T-helper 1 cell treated with Interleukin-12 subunit alpha and Interleukin-12 subunit beta and Interleukin-4 antibody, amounts not matched to agents 30 ng/mL and 1 ng/mL, for 36 hours (primary cell): ENCODE measurements at regions not wholly inside any gene's neighbourhood (a gene's known extent, or its start where the extent isn't known, plus 50 kb on each side); places are given as distances from the start of the nearest gene placed in this dataset.
"Not testable (repeated sequence)": the region's sequence is repeated elsewhere in the genome, so short reads cannot be mapped to it uniquely, and the experiment has no call there.

Source experiments
- intact Hi-C: fragments of 100-400 bp; cut with micrococcal nuclease; formaldehyde crosslinking; loops from one replicate; pipeline ENCODE4 v1.15.1; 2024

DNA sequence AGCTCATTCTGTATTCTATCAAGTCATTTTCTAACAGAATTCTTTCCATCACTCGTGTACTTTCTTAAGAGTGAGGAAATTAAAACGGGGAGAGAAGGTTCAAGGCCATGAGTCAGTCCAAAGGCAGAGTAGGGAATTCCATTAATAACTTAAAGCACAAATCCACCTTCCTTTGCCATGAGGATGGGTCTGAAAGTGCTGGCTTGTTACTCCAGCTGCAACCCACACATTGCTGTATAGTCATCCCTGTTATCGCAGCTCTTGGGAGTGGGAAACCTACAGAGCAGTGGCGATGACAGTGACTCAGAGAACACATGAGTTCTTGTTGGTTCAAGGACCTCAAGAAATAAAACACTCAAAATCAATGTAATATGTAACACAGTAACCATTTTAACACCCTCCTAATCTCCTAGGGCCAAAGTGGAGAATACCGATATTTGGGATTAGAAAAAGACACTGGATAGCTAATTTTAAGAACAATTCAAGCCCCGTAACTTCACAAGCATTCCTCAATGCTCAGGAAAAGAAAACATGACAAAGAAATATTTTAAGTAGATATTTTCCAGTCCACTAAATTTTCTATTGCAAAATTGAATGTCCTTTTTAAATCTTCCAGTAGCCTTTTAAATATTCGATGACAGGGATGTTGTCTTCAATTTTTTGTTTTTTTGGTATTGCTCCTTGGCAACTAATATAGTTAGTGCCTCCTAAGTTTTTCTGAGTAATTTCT lies 179.9 kb upstream of the THBS1 start:
- intact Hi-C loops: no loop called here

DNA sequence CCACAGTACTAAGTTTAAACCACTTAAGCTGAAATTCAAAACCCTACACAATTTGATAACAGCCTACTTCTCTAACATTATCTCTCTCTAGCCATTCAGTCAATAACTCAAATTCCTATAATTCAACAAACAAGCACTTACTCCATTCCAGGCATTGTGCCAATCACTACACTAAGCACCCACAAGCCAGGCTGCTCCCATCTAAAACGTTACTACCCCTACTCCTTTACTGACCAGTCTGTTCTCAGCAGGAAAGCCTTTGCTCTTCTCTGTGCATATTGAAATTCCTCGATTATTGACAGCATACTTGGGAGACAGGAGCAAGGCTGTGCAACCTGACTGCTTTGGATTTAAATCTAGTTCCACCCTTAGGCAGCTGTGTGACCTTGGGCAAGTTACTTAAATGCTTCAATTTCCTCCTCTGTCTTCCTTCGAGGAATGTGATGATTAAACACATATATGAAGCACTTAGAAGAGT lies 177.2 kb upstream of the THBS1 start:
- intact Hi-C loops: no loop called here

DNA sequence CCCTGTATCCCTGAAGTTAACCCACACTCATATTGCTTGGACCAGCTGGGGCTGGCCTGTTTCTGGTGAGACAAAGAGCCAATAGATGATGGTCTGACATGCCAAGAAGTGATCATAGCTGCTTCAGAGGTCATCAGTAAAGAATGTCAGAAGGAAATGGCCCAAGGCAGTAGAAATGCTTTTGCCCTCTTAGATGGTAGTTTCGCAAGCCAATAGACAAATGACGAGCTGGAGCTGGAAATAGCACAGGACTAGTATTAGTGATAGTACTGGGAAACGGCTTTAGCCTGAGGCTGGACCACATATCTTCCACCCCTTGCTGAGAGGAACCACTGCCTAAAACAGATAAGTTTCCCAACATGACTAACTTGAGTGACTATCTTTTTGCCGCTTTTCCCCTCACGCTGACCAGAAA lies 176.1 kb upstream of the THBS1 start:
- intact Hi-C loops: no loop called here

DNA sequence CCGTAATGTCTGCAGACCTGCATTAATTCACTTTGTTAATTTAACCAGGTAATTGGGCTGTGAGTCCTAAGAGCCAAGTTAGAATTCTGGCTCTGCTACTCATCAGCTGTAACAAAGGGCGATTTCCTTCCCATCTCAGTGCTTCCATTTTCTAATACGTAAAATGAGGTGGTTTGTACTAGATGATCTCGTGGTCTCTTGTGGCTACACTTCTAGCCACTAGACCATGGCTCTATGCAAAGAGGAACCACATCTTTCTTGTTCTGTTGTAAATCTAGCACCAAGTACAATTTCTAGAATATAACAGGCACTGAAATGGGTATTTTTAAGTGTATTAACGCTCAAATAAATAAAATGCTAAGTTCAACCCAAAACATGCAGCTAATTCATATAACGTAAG lies 174.4 kb upstream of the THBS1 start:
- intact Hi-C loops: no loop called here

DNA sequence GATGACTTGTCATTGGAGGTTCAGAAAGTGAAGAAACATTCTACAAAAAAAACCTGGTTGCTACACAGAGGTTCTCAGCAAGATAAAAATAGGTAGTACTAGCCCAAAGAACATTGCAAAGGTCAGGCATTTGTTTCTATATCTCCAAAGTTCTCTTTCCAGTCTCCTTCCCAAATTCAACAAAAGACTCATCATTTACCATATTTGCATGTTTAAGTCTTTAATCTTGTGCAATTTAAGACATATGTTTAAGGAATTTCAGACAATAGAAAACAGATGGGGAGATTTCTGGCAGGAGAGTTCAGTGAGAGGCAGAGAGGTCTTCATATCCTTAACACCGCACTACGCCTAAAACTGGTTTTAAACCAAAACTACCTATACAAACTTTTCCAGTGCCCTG lies 173.8 kb upstream of the THBS1 start:
- intact Hi-C loops: no loop called here

DNA sequence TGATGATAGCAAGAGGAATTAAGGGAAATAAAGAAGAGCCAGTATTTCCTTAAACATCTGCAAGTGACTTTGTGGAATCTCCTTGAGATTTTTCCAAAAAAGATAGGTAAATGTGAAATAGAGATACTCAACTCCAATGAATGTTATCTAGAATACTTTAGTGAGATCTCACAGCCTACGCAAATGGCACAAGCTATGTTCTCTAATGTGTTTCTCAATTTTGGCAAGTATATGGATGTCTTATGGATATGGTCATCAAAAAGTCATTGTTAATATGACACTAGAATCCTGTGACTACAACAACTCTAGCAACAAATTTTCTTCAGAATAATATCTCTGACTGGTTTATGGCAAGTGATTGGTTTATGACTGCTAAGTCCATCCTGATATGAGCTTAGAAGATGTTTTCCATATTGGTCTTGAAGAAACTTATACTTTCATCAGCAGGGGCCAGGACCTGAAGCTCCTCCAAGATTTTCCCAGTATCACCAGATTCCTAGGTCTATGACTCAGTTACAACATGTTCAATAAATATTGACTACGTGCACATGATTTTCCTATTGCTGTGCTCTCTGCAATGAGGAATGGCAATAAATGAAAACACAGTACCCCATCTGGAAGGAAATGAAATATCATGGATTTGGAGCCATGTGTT lies 170.9 kb upstream of the THBS1 start:
- intact Hi-C loops: no loop called here

DNA sequence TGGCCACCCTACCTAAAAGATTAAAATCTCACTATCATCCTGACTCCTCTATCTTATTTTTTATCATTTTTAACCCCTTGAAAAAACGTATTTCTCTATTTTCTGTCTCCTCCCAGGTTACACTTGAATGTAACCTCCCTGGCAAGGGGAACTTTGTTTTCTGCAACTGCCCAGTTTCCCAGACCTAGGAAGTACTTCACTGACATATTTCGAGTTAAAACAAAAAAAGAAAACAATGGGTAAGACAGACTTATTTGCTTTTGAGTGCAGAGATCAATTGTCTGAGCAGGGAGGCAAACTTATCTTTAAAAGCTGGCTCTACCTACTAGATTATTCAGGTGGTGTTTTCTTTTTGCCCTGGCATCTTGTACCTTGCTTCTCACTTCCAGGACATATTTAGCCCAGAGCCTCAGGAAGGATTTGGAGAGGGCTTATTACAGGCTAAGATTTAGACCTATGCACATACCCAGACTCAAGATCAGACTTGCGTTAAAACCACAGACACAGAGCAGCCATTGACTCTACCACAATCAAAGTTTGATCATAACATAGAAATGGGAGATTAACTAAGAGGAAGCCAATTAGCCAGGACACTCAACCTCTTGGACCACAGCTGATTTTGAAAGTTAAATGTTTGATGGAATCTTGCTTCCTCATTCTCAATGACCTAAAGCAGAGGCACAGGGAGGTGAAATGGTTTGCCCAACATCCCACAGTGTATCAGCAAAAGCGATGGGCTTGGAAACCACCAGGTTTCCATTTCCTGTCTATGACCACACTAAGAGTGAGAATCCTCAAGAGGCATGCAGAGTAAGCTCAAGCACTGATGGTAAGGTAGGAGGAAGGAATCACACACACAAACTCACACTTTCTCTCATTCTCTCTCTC lies 169.5 kb upstream of the THBS1 start:
- intact Hi-C loops: no loop called here

DNA sequence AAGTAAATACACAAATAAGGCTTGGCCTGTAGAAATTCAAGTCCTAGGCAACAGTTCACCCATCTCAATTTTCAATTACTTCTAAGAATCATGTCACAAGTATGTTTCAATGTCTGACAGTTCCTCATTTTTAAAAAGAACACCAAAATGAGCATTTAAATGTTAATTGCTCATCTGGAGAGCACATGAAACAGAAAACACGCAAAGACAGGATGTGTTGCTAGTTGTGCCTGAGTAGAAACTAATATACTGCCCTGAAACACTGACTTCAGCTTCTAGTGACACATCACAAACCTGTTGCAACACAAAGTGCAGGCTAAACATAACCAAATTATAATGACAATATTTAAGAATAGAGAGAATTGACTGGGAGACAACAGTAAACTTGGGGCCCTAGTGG lies 167.3 kb upstream of the THBS1 start:
- intact Hi-C loops: no loop called here

DNA sequence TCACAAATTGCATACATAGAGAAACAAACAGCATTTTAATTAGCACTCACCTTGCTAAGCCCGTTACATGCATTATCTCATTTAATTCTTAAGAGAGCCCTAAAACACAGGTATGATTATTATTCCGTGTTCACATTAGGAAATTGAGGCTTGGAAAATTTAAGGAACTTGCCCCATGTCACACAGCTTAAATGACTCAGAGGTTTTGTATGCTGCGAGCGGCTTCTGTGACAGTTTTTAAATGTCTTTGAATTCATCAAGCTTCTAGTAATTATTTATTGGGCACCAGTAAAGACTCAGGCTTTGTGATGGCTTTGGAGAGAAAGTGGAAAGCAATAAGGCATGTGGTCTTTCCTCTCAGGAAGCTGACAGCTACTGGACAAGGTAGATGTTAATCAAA lies 166.7 kb upstream of the THBS1 start:
- intact Hi-C loops: no loop called here

DNA sequence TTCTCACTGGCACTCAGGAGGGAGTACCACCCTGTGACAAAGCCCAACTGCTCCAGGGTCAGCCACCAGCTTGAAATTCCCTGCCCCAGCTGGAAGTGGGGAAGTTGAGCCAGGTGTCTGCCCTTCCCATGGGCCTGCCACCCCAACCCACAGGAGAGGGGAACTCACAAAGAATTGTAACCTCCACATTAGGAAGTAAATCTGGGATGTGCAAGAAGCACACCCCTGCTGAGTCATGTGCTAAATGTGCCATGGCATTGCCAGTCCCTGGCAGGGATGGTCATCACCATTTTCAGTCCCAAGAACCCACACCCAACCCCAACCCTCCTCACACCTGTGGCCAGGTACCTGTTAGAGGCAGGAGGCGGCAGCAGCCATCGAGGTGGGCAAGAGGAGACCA lies 165.2 kb upstream of the THBS1 start:
- intact Hi-C loops: no loop called here

DNA sequence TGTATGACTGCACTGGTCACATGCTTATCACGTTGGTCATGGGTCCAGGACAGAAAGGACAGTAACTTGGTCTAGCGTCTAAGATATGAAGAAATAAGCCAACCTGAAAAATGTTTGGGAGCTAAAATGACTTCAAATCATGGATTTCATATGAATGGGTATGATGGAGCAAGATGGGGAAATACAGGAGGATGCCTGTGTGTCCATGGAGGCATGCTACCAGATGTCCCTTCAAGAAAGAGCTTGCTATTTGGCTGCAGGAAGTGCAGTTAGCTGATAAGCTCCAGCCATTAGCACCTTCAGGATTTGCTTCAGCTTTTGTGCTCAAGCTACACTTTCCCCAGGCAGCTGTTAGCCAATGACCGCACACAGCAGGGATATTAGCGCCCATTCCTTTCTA lies 164.6 kb upstream of the THBS1 start:
- intact Hi-C loops: no loop called here

DNA sequence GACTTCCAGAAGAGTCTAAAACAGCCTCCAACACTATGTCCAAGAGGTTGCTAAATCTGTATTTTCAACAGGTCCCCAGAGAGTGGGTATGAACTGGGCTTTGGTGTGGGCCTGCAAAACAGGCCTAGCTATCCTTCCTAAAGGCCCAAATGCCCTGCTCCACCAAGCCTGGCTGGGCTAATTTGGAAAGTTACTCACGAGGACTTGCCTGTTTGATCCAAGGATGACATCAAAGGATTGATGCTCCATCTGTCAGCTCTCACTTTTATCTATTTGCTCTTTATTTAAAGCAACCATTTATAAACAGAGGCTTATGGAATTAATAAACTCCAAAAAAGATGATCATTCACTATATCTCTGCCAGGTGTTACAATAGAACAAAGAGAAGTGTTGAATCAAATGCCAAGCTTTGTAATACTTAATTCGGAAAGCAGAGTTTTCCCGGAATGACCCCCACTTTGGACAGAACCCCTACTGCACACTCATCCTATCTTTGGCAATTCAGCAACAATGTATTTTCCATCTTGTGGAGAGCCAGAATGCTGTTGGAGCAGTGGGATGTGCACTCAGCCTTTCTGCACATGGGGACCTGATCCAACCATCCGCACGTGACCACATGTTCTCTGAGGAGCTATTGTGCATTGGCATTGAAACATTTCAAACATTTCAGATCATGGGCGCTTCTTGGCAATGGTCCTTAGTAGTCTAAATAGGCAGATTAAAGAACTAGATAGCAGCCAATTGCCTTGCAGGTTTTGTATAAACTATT lies 163.3 kb upstream of the THBS1 start:
- intact Hi-C loops: no loop called here

DNA sequence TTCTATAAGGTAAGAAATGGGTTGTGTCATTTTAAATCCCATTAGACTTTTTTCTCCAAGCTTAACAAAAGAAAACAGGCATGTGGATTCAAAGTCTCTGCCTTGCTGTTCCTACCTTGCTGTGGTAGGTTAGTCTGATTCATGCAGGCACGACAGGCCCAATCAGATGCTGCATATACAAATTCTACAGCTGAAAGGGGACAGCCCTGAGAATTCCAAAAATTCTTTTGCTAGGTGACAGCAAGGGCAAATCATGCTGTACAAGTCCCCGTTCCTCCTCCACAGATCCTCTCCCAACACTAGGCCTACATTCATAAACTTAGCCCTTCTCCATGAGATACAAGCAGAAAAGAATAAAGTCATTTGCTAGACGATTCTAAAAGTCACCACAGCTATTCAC lies 161.2 kb upstream of the THBS1 start:
- intact Hi-C loops: no loop called here

DNA sequence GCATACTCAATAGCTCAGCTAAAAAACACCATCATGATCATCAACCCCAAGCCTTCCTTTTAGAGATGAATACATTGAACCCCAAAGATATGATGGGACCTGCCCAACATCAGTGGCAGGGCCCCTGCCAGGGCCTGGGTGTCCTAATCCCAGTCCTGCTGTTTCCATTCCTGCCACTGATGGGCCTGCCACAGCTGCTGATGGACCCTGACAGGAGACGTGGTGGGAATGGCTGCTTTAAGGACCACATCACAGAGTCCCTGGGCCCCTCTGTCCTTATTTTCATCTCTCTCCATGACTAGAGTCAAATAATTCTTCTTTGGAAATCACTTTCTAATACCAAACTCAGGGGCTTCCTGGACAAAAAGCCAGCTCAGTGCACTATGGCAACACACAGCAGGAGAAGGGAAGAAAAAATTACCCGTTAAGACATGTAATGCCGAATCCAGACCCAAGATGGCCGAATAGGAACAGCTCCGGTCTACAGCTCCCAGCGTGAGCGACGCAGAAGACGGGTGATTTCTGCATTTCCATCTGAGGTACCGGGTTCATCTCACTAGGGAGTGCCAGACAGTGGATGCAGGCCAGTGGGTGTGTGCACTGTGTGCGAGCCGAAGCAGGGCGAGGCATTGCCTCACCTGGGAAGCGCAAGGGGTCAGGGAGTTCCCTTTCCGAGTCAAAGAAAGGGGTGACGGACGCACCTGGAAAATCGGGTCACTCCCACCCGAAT lies 160.6 kb upstream of the THBS1 start:
- intact Hi-C loops: not testable (repeated sequence)

DNA sequence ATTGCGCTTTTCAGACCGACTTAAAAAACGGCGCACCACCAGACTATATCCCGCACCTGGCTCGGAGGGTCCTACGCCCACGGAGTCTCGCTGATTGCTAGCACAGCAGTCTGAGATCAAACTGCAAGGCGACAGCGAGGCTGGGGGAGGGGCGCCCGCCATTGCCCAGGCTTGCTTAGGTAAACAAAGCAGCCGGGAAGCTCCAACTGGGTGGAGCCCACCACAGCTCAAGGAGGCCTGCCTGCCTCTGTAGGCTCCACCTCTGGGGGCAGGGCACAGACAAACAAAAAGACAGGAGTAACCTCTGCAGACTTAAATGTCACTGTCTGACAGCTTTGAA lies 160.1 kb upstream of the THBS1 start:
- intact Hi-C loops: not testable (repeated sequence)

DNA sequence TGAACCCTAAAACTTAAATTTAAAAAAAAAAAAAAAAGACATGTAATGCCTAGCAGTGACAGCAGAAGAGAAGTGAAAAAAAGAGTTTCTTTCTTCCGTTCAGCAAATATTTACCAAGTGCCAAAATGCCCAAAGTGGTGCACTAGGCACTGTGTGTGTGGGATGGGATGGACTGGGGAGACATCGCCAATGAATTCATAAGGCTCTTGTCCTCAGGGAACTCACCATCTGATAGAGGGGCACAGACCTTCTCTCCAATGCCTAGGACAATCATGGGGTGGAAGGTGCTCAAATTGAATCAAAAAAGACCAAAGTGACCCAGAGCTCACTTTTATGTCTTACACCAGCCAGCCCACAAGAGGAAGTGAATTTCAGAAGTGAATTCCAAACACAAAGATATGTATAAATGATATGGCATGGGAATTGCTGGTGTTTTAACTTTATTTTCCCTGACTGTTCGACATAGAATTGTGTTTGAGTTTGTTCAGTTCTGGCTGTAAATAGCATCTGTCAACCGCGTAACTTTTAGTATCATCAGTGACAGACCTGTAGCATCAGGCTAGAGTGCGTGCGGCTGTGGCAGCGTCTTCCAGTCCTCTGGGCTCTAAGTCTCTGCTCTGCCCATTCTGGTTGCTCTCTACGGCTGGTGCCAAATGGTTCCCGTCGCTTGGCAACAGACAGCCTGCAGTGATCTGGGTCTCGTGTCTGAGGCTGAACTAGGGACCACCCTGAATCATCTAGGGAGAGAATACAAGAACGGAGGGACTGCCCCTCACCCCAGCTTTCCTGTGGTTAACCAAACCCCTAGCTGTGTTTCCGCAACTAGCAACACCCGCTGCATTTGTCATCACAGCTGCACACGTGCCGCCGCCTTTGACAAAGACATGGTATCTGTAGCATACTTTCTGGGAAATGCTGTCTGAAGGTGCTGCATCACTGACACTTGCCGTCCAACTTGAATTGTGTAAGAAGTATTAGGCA lies 154.0 kb upstream of the THBS1 start:
- intact Hi-C loops: loop anchor here (2.0 to 5.0 kb wide), 3 partner anchors 155 to 774 kb away; partner anchors contain the start of gene THBS1

DNA sequence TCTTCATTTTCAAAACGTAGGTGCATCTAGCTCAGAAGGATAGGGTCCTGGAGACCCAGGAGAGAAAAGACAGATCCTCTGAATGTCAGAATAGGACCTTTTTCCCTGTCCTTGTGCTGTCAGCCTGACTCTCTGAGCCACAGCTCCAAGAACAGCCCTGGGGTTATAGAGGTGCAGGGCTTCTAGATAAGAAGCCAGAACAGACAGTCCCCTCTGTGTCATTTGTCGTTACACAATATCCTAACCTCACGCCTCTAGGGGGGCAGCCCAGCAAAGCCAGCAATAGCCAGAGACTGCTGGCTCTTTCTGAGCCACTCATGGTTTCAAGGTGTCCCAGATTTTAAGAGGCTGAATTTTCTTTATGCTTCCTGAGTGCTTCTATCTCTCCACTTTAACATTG lies 153.2 kb upstream of the THBS1 start:
- intact Hi-C loops: loop anchor here (2.0 to 5.0 kb wide), 3 partner anchors 155 to 775 kb away; partner anchors contain the start of gene THBS1

DNA sequence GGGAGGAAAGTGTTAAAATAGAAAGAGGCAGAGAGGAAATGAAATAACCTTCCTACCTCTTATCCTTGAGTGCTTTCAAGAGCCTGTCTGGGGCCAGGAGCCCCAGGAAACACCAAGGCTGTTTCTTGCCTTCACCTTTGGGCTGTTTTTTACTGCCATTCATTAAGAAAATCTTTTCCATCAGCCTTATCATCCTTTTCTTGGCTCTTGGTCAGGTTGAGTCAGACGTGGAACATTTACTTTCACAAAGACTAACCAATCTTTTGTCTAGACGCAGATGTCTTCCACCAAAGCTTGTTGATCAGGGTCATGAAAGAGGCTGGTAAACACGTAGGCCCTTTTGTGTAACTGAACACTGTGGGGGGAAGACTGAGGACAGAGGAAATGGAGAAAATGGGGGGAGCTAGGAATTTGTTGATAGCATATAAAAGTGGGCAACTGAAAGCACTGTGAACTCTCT lies 151.0 kb upstream of the THBS1 start:
- intact Hi-C loops: loop anchor here (5.0 kb wide), 1 partner anchor 152 kb away; the partner anchor contains the start of gene THBS1

DNA sequence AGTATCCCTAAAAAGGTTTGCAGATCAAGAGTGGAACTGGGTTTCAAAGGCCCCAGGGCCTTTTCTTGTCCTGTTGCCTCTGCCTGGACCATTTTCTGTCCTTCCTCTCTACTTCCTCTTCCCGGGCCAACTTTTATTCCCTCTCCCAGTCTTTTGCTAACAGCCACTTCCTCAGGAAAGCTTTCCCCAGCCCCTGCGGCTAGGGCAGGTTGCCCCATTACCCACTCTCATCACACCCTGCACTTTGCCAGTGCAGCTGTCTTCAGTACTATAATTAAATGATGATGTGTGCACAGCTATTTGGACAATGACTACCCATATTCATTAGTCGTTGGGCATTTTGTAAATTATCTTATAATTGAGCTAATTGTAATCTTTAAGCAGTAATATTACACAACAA lies 150.5 kb upstream of the THBS1 start:
- intact Hi-C loops: no loop called here
